ENCODE measurements at regions not wholly inside any gene's neighbourhood (a gene's known extent, or its start where the extent isn't known, plus 50 kb on each side); places are given as distances from the start of the nearest gene placed in this dataset.

DNA sequence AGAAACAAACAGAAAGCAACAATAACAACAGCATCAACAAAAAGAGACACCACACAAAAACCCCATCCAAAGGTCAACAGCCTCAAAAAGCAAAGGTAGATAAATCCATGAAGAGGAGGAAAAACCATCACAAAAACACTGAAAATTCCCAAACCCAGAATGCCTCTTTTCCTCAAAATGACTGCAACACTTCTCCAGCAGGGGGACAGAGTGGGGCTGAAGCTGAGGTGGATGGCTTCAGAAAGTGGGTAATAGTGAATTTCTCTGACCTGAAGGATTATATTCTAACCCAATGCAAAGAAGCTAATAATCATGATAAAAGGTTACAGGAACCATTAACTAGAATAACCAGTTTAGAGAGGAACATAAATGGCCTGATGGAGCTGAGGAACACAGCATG is 888.2 kb downstream of the RAB28 start:
- no peaks in the 10 kb centered on the region for H3K36me3 ChIP-seq
- H3K4me1 ChIP-seq, result no peaks in the 10 kb centered on the region
- DNase-seq (no peak), ATAC-seq (no peak)
- TF ChIP-seq, protein P1, sequence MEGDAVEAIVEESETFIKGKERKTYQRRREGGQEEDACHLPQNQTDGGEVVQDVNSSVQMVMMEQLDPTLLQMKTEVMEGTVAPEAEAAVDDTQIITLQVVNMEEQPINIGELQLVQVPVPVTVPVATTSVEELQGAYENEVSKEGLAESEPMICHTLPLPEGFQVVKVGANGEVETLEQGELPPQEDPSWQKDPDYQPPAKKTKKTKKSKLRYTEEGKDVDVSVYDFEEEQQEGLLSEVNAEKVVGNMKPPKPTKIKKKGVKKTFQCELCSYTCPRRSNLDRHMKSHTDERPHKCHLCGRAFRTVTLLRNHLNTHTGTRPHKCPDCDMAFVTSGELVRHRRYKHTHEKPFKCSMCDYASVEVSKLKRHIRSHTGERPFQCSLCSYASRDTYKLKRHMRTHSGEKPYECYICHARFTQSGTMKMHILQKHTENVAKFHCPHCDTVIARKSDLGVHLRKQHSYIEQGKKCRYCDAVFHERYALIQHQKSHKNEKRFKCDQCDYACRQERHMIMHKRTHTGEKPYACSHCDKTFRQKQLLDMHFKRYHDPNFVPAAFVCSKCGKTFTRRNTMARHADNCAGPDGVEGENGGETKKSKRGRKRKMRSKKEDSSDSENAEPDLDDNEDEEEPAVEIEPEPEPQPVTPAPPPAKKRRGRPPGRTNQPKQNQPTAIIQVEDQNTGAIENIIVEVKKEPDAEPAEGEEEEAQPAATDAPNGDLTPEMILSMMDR (IDR thresholded peaks at IDR 0.05), result no peak
- no peak for TF ChIP-seq POLR2A (IDR thresholded peaks at IDR 0.05)
- H3K27me3 ChIP-seq, result no peaks in the 10 kb centered on the region
- intact Hi-C loops (cut with DNase I), result no loop called here
- H3K4me3 ChIP-seq, result no peak overlapping the region
- no peaks in the 10 kb centered on the region for H3K9me3 ChIP-seq
- no peak overlapping the region for H3K27ac ChIP-seq

DNA sequence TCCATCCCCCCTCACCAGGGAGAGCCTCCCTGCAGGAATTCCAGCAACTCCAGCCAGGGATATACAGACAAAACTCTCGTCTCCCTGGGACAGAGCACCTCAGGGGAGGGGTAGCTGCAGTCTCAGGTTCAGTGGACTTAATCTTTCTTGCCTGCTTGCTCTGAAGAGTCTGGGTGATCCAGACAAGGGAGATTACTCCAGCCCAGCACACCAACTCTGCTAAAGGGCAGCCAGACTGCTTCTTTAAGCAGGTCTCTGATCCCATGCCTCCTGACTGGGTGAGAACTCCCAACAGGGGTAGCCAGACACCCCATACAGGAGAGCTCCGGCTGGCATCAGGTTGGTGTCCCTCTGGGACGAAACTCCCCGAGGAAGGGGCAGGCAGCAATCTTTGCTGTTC is 888.7 kb downstream of the RAB28 start:
- intact Hi-C loops (cut with DNase I), result no loop called here
- no peak for TF ChIP-seq POLR2A (IDR thresholded peaks at IDR 0.05)
- TF ChIP-seq, protein P1 (IDR thresholded peaks at IDR 0.05), result no peak
- no peak overlapping the region for H3K27ac ChIP-seq
- H3K27me3 ChIP-seq, result no peaks in the 10 kb centered on the region
- H3K9me3 ChIP-seq, result no peaks in the 10 kb centered on the region
- no peak overlapping the region for H3K4me3 ChIP-seq
- no peaks in the 10 kb centered on the region for H3K4me1 ChIP-seq
- DNase-seq, result no peak
- H3K36me3 ChIP-seq, result no peaks in the 10 kb centered on the region
- WGBS (ENCODE audit: insufficient coverage, low coverage, low lambda C conversion rate, missing lambda C conversion rate), result 72% methylated on average over 2 of the region's 4 CpGs
- ATAC-seq, result no peak

DNA sequence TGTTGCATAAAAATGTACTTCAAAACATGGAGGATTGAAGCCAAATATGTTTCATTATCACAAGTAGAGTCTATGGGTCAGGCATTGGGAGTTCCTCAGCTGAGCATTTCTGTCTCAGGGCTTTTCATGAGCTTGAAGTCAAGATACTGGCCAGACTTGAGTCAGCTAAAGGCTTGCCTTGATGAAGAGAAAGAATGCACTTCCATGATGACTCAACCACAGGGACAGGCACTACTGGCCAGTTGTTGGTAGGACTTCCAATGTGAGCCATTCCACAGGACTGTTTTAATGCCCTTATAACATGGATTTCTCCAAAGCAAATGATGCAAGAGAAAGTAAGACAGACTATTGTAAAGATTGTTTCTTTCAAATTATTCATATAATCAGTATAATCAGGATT is 895.6 kb downstream of the RAB28 start:
- H3K36me3 ChIP-seq, result no peaks in the 10 kb centered on the region
- no peak overlapping the region for H3K4me3 ChIP-seq
- H3K4me1 ChIP-seq, result no peaks in the 10 kb centered on the region
- intact Hi-C loops (cut with DNase I), result no loop called here
- TF ChIP-seq POLR2A (IDR thresholded peaks at IDR 0.05), result no peak
- TF ChIP-seq, protein P1 (IDR thresholded peaks at IDR 0.05), result no peak
- no peaks in the 10 kb centered on the region for H3K9me3 ChIP-seq
- DNase-seq (no peak), ATAC-seq (no peak)
- H3K27ac ChIP-seq, result no peak overlapping the region
- H3K27me3 ChIP-seq, result no peaks in the 10 kb centered on the region

DNA sequence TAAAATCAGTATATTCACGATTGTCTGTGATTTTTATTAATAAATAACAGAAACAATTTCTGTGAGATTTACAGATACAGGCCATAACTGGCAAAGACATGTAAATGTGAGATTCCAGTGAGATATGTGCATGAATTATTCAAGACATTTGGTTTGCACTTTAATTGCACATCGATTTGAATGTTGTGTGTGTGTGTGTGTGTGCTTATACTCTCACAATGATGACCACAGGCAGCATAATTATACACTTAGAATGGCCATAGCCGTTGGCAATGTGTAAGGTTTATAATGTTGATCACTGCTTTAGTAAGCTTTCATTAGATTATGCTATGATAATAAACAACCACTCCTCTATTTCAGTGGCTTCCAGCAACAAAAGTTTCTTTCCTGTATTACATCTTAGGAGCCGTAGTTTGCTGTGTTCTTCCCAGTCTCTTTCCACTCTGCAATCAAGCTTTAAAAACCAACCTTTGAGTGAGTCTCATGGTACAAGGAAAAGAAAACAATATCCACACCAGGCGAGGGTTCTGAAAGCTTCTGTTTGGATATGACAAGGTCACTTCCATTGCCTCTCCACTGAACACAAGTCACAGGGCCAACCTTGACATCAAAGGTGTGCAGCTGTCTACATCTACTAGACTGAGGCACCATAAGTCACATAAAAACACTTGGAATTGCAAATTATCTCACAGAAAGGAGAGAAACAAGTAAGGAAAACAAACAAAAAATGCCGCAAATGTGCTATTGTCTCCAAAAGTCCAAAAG is 897.7 kb downstream of the RAB28 start:
- ATAC-seq (no peak), DNase-seq (no peak)
- Histone ChIP-seq H3K27ac (no peak overlapping the region), H3K4me1 (no peaks in the 10 kb centered on the region), H3K27me3 (no peaks in the 10 kb centered on the region), H3K4me3 (no peak overlapping the region), H3K9me3 (no peaks in the 10 kb centered on the region), H3K36me3 (no peaks in the 10 kb centered on the region)
- WGBS (ENCODE audit: insufficient coverage, low coverage, low lambda C conversion rate, missing lambda C conversion rate), result 56% methylated on average over 6 of the region's 6 CpGs
- intact Hi-C loops (cut with DNase I), result no loop called here
- no peak for TF ChIP-seq POLR2A (IDR thresholded peaks at IDR 0.05)
- TF ChIP-seq, protein P1 (IDR thresholded peaks at IDR 0.05), result no peak

Measured in right lobe of liver (tissue), 6 donors.